HG03571 (cell line): ENCODE measurements at regions not wholly inside any gene's neighbourhood (a gene's known extent, or its start where the extent isn't known, plus 50 kb on each side); places are given as distances from the start of the nearest gene placed in this dataset.
"Not testable (repeated sequence)": the region's sequence is repeated elsewhere in the genome, so short reads cannot be mapped to it uniquely, and the experiment has no call there.

Experiments used
- ATAC-seq: cut with Tn5 transposase; IDR thresholded peaks from one replicate; pipeline ENCODE4 v1.9.1; 2021; ENCODE audit not compliant: unreplicated experiment

- not testable (repeated sequence) for ATAC-seq
Observed at GRCh38 chr10:33867199-33867789, 532.8 kb upstream of the NRP1 start.

DNA sequence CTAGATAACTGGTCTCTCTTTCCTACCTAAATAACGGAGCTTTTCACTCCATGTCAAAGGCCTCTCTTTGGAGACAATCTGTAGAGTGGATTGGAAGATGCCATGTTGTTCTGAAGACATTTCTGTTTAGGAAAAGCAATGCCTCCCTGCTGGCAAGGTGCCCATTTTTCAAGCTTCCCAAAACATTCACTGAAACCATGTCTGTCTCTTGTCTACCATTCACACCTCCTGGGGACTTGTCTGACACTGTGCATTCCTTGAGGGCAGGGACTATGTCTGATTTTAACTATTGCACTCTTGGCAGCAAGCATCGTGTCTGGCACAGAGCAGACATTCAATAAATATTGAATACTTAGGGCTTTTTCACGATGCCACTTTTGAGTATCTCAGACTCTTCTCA lies 528.9 kb upstream of the NRP1 start:
- ATAC-seq: no peak

DNA sequence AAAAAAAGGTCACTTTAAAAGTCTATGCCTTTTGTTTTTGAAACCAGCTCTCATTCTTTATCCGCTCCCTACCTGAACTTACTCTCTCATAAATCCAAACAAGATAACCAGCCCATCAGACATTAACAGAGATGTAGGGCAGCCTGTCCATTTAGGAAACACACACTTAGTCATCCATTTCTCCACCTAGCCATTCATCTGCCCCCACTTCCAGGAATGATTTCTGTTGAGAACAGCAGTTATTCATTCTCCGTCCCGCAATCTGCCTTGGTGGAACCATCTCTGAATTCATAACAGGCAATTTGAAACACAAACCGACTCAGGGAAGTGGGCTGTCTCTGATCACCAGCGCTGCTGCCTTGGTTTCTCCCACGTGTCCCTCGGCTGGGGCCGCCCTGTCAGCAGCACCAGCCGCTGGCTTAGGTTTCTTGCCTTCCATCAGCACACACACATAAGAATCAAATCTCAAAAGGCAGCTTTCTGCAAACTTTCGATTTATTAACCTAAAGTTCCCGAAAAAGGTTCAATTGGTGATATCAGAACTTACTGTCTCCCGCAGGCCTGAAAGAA lies 528.2 kb upstream of the NRP1 start:
- no peak for ATAC-seq

DNA sequence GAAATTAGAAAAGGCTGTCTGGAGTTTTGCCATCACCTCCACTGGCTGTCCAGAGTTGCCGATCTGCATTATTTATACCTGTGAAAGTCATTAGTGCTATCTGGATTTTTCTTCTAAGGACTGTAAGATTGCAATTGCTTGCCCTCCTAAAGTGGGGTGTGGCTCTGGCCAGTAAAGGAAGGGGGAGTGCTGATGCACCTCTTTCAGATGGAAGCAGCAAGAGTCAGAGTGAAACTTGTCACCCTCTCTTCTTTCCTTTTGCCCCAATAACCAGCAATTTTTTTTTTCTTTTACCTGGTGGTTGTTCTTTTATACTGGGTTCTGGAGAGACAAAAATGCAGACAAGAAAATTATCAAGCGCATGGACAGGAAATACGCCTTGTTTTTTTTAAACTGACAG lies 527.4 kb upstream of the NRP1 start:
- no peak for ATAC-seq

DNA sequence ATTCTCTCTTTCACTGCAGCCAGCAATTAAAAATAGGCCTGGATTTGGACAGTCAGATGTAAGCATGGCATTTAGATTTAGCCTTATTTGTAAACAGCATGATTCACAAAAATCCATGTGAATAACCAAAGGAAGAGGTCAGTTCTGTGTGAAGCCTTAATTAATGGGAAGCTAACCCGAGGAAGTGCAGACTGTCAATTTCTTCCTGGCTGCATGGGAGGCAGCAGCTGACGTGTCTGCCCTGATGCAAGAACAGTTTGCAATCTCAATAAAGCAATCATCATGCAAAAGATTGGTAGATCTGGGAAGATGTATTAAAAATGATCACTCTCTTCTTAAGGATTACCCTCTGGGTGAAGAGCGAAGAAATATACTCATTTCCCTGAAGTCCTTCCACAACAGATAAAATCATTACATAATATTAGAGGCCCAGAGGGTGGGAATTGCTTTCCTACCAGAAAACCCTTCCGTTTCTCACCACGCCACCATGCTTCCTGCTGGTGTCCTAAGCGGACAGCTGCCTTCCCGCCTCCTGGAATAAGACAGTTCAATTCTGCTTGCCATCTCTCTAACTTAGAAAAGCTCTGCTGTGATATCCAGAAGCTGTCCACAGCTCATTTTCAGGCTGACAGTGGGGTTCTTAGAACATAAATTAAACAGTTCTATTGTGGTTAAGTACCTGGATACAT lies 526.7 kb upstream of the NRP1 start:
- no peak for ATAC-seq

DNA sequence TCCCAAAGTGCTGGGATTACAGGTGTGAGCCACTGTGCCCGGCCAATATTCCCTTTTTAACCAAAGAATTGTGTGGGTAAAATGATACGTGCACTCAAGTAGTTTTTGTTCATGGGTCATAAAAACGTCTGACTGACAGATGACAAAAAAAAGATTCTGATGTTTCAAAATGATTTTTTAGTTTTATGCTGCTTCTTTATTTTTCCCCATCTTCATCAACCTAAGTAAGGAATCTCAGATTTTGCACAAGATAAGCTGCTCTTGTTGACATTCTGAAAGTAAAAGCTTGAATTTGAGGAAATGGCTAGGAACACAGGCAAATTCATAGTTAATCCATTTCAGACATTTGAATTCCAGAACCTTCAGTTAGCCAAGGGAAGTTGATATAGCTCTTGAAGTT lies 526.1 kb upstream of the NRP1 start:
- no peak for ATAC-seq

- no peak for ATAC-seq
Observed at GRCh38 chr10:33859319-33860022, 525.0 kb upstream of the NRP1 start.

DNA sequence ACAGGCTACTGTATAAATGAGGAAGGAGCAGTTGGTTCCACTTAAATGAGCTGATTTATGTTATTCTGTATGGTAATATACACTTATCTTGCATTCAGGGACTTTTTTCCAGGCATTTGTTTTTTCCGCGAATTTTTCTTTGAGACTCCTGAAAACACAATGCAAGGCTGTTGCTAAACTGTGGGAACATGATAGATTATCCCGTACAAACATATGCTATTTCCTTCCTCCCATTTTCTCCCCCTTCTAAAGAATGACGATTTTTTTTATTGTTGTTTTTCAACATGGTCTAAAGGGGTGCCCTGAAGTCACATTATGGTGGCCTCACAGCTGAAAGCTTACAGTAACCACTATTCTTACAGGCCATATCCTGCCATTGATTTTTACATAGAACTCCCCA lies 523.9 kb upstream of the NRP1 start:
- ATAC-seq: no peak

GRCh38 chr10:33853221-33853620 lies 518.8 kb upstream of the NRP1 start:
- not testable (repeated sequence) for ATAC-seq

- ATAC-seq: no peak
Observed at GRCh38 chr10:33843379-33843778, 508.9 kb upstream of the NRP1 start.

GRCh38 chr10:33841678-33842077 lies 507.2 kb upstream of the NRP1 start:
- no peak for ATAC-seq

DNA sequence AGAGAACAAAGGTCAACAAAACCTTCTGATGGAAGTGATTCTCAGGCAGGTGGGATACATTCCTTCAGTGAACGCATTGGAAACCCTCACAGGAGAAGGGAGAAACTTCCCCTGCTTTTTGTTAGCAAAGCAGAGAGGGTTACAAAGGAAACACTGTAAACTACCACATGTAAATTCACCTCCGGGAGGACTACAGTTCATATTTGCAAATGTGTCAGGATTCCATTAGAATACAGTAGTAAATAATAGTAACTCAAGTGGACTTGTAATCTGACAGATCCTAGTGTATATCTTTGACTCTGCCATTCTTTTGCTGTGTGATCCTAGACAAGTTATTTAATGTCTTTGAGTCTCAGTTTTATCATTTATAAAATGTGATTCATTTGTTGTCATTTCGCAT lies 504.3 kb upstream of the NRP1 start:
- no peak for ATAC-seq

GRCh38 chr10:33837736-33838135 lies 503.3 kb upstream of the NRP1 start:
- ATAC-seq: no peak

- ATAC-seq: no peak
Observed at GRCh38 chr10:33835556-33835955, 501.1 kb upstream of the NRP1 start.

DNA sequence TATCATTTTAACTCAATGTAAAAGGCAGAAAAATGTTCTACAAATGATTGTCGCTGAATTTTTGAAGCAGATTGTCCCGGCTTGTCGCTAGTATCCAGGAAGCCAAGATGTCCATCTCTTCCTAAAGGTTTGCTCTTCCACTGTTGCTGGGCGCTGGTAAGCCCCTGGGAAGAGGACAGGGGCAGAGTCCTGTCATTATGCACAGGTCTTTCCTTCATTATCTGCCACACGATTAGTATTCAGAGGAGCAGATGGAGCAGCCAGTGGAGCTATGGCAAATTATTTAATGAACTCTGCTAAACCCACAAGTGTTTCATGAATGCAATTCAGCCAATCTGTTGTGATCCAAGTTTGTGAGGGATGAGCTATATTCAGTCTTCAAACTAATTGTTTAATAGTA lies 499.1 kb upstream of the NRP1 start:
- ATAC-seq: no peak

DNA sequence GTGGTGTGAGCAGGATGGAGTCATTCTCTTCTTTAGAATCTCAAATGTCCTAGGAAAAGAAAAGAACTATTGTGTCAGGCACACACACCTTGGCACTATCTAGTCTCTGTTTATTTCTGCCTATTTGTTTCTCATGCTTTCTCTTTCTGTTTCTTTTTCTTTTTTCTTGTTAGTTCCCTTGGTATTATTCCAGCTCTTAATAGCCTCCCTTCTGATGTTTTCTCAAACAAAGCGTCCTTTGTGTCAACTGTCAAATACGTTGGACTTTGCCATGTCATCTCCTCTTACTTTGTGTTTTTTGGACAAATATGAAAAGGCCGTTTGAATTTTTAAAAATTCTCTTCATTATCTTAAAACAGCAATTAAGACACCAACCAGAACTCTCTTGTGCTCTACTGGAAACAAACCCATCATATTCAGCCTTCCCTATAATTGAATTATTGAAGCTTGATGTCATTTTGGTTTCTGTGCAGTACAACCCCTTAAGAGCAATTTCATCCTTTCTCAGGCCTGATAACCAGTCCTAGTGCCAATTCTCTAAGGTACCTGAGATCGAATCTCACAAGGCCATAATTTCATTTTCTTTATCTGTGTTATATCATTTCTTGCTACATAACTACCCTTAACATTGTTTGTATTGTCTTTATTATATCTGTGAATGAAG lies 497.8 kb upstream of the NRP1 start:
- no peak for ATAC-seq

GRCh38 chr10:33831591-33831990 lies 497.1 kb upstream of the NRP1 start:
- no peak for ATAC-seq

- ATAC-seq: not testable (repeated sequence)
Observed at GRCh38 chr10:33829899-33830298, 495.4 kb upstream of the NRP1 start.

- ATAC-seq: no peak
Observed at GRCh38 chr10:33828592-33828991, 494.1 kb upstream of the NRP1 start.

GRCh38 chr10:33826186-33826585 lies 491.7 kb upstream of the NRP1 start:
- ATAC-seq: no peak

- ATAC-seq: no peak
Observed at GRCh38 chr10:33822774-33823173, 488.3 kb upstream of the NRP1 start.

- no peak for ATAC-seq
Observed at GRCh38 chr10:33820531-33820930, 486.1 kb upstream of the NRP1 start.
